Choroid plexus epithelial cell (primary cell): ENCODE measurements at regions not wholly inside any gene's neighbourhood (a gene's known extent, or its start where the extent isn't known, plus 50 kb on each side); places are given as distances from the start of the nearest gene placed in this dataset.

Source experiments
- DNase-seq: peaks from one replicate; pipeline ENCODE4 v3.0.0-alpha.2; 2010; ENCODE audit warnings: low read depth
- H3K4me3 ChIP-seq: 2 replicates; pipeline ENCODE4 v1.5.1; 2011; ENCODE audit warnings: low read depth, mild to moderate bottlenecking, control low read depth, low read length, moderate library complexity
- CTCF ChIP-seq: conservative IDR thresholded peaks from 2 replicates; pipeline ENCODE4 v1.5.1; 2011; ENCODE audit warnings: low read depth, mild to moderate bottlenecking, control low read depth, inconsistent platforms, low read length, moderate library complexity

DNA sequence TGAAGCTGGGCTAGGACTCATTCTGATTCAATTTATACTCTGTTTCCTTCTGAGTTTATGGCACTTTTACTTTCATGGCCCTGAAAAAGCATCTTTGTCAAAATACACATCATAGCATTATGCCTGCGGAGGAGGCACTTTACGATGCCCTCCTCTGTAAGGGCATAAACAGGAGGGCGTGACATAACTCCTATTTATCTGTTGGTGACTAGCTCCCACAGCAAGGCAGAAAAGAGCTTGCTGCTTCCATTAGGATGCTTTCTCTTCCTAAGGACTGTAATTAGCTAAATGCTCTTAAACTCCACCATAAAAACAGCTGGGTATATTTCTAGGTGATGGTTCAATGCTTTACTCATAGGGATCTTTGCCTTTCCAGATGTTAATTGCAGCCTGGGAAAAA lies 315.2 kb upstream of the GHITM start:
- no peak for DNase-seq
- H3K4me3 ChIP-seq: no peak overlapping the region
- TF ChIP-seq CTCF: no peak

DNA sequence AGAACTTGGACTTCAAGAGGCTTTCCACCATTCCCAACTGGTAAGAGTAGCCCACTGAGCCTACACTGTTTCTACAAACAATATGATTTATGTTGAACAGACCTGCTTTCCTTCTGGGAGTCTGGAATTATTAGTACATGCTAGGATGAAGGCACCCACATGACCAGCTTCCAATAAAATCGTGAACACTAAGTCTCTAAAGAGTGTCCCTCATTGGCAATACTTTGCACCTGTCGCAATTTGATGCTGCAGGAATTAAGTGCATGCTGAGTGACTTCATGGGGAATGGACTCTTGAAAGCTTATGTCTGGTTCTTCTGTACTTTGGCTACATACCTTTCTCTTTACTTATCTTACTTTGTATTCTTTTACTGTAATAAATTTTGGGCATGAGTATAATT lies 305.2 kb upstream of the GHITM start:
- no peak for DNase-seq
- no peak for TF ChIP-seq CTCF
- no peak overlapping the region for H3K4me3 ChIP-seq

DNA sequence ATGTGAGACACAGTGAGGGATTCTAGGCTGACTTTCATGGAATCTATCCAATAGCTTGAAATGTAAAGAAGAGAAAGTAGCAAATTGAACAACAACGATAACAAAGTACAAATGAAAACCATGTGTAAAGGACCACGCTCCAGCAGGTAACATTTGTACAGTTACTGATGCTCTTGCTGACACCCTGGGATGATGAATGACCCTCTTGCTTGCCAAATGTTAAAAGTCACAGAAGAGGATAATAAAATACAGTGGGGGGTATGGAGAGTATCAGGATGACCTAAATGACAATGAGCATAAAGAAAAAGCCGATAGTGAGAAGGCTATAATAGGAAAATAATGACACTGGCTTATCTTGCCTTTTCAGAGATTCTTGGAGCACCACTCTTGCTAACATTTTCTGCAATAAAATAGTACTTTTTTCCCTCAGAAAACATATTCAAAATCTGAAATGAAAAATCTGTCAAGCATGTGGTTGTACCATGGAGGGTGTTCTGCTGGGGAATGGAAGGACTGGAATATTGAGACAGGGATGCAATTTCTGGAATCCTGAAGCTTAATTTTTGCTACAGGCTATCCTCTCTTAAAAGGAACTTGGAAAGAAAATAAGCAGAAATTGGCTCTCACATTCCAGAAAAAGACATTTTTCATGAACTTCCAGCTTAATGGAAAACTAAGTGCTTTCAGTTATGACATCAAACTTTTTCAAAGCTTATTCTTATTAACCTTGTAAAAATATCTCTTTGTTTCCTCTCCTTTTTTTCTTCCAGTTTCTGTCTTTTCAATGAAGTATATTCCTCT lies 303.2 kb upstream of the GHITM start:
- H3K4me3 ChIP-seq: no peak overlapping the region
- TF ChIP-seq CTCF: no peak
- no peak for DNase-seq

GRCh38 chr10:83848677-83849076 lies 290.6 kb upstream of the GHITM start:
- no peak for TF ChIP-seq CTCF
- no peak overlapping the region for H3K4me3 ChIP-seq
- DNase-seq: no peak

DNA sequence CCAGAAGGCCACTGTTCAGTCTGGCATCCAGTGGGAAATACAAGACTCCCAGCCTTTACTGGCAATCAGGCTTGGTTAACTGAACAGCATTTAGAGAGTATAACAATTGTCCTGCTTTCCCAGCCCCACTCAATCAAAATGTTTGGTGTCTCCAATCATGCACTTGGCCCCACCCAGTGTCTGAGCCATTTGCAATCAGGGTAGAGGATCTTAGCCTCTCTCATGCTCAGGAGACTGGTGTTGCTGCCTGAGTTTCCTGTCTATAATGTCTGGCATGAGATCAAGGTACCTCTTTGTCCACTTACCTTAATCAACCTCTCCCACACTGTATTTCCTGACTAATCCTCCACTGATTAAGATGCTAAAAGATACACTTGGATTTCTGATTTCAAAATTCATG lies 290.2 kb upstream of the GHITM start:
- H3K4me3 ChIP-seq: no peak overlapping the region
- DNase-seq: no peak
- TF ChIP-seq CTCF: no peak

- TF ChIP-seq CTCF: no peak
- H3K4me3 ChIP-seq: no peak overlapping the region
- DNase-seq: no peak
These were observed 287.2 kb upstream of the GHITM start for GRCh38 chr10:83852146-83852545.

DNA sequence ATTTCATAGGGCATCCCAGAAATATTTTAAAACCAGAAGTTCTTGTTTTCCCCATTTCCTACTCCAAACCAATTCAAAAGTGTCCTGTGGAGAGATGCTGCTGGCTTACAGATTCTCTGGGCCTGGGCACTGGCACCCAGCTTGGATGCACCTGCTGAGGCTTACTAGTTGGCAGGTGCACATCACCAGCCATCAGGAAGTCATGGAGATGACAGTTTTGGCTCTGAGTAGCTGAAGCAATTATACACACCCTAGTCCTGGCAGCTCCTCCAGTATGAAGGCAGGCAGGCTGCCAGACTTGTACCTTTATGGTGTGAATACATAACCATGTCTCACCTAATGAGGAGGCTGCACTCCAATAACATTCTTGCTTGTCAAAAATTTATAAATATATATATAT lies 276.6 kb upstream of the GHITM start:
- DNase-seq: no peak
- H3K4me3 ChIP-seq: no peak overlapping the region
- TF ChIP-seq CTCF: no peak
